Effector memory CD8-positive, alpha-beta T cell (primary cell): ENCODE measurements at regions not wholly inside any gene's neighbourhood (a gene's known extent, or its start where the extent isn't known, plus 50 kb on each side); places are given as distances from the start of the nearest gene placed in this dataset.

ENCODE experiments used
- ATAC-seq: fragments of 150-1000 bp; cut with Tn5 transposase; replicated peaks from 2 replicates; pipeline ENCODE4 v1.10.0; 2021; ENCODE audit warnings: mild to moderate bottlenecking, moderate library complexity
- DNase-seq, 3 experiments: peaks; one replicate each; pipeline ENCODE4 v3.0.0; 2021
- H3K27ac Mint-ChIP-seq, 2 donors: one replicate each; pipeline ENCODE4 v1.8.0; 2022; ENCODE audit warnings: mild to moderate bottlenecking in 2 of 2, mixed read lengths in 2 of 2, moderate library complexity in 2 of 2
- H3K27me3 Mint-ChIP-seq, 2 donors: one replicate each; pipeline ENCODE4 v1.8.0; 2022; ENCODE audit warnings: mixed read lengths in 2 of 2
- H3K36me3 Mint-ChIP-seq: one replicate; pipeline ENCODE4 v1.8.0; 2022; ENCODE audit warnings: mild to moderate bottlenecking, moderate library complexity, mixed read lengths; ENCODE audit not compliant: insufficient read depth
- H3K4me1 Mint-ChIP-seq, 2 donors: one replicate each; pipeline ENCODE4 v1.8.0; 2022; ENCODE audit warnings: low read depth in 2 of 2, mixed read lengths in 2 of 2
- H3K4me3 Mint-ChIP-seq, 2 donors: one replicate each; pipeline ENCODE4 v1.8.0; 2022; ENCODE audit warnings: mild to moderate bottlenecking in 2 of 2, mixed read lengths in 2 of 2, moderate library complexity in 2 of 2
- H3K9me3 Mint-ChIP-seq, 2 donors: one replicate each; pipeline ENCODE4 v1.8.0; 2022; ENCODE audit warnings: mixed read lengths in 2 of 2

GRCh38 chr14:104505085-104506074, 74.2 kb upstream of the C14orf180 start:
- Mint-ChIP-seq H3K9me3 (peaks cover 1 to 9% of the 10 kb centered on the region in 2 donors), H3K4me3 (no peak overlapping the region), H3K36me3 (peaks cover 2% of the 10 kb centered on the region)

GRCh38 chr14:104506461-104507253, 72.9 kb upstream of the C14orf180 start:
- DNase-seq (no peak), ATAC-seq (no peak)
- Mint-ChIP-seq H3K4me1 (no peaks in the 10 kb centered on the region), H3K9me3 (peaks cover 1 to 9% of the 10 kb centered on the region in 2 donors), H3K27ac (no peak overlapping the region), H3K4me3 (no peak overlapping the region), H3K27me3 (peaks cover 21 to 55% of the 10 kb centered on the region in 2 donors), H3K36me3 (peaks cover 2% of the 10 kb centered on the region)

More at GRCh38 chr14:104505085-104506074, 74.2 kb upstream of the C14orf180 start:
- no peak for ATAC-seq
- DNase-seq = no peak
- Mint-ChIP-seq H3K27me3 (peaks cover 21 to 52% of the 10 kb centered on the region in 2 donors), H3K4me1 (no peaks in the 10 kb centered on the region), H3K27ac (no peak overlapping the region)

DNA sequence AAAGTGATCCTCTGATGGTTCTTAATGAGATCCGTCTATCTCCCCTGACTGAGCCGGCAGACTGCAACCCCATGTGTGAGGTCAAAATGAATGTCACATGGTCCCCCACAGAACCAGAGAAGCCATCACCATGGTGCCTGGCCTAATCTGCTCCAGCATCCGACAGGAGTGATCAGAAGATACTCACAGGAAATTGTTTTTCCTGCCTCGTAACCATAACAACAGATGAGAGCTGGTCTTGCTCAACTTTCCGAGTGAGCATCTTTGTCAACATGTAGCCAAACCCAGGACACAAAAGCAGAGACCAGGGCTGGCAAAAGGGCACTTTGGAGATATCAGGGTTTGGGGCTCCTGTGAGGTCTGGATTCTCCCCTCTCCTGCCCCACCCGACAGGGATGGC, 72.1 kb upstream of the C14orf180 start:
- no peaks in the 10 kb centered on the region for H3K4me1 Mint-ChIP-seq
- H3K27ac Mint-ChIP-seq = no peak overlapping the region
- H3K9me3 Mint-ChIP-seq = peaks cover 1% of the 10 kb centered on the region in 2 donors
- no peak for ATAC-seq
- H3K4me3 Mint-ChIP-seq = no peak overlapping the region
- DNase-seq = no peak
- H3K27me3 Mint-ChIP-seq = peaks cover 26 to 63% of the 10 kb centered on the region in 2 donors
- peaks cover 2% of the 10 kb centered on the region for H3K36me3 Mint-ChIP-seq

DNA sequence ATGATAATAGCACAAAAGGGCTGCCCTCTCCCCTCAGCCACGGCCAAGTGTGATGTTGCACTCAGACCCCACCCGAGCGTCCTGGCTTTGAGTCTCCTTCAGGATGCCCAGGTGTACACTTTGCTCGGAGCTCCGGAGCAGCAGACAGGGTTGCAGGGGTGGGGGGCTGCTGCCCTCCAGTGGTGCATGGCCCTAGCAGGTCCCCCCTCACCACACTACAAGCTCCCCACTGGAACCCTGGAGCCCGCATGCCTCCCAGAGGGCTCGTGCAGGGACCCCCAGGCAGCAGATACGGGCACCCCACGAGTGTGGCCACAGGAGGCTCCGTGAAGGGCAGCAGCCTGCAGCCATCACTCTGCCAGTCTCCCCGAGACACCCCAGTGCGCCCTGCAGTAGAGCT, 69.9 kb upstream of the C14orf180 start:
- Mint-ChIP-seq H3K4me1 (no peaks in the 10 kb centered on the region), H3K27ac (no peak overlapping the region), H3K9me3 (no peaks in the 10 kb centered on the region), H3K4me3 (no peak overlapping the region), H3K36me3 (peaks cover 2% of the 10 kb centered on the region), H3K27me3 (peaks cover 27 to 65% of the 10 kb centered on the region in 2 donors)
- ATAC-seq (no peak), DNase-seq (no peak)

DNA sequence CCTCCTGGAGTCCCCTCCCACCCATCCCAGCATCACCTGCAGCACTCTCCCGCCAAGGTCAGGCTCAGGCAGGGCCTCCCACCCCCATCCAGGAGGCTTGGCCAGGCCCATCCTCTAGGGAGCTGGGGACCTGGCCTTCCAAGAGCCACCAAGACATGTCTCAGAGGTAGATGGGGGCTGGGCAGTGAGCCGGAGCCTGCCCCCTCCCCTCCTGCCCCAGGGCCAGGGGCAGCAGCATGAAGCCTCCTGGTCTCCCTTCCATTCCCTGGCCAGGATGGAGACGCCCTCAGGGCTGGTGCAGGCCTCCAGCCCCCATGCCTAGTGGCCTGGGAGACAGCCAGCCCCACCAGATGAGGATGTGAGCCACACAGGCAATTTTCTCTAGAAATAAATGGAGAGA, 69.3 kb upstream of the C14orf180 start:
- no peak for ATAC-seq
- Mint-ChIP-seq H3K27me3 (peaks cover 31 to 65% of the 10 kb centered on the region in 2 donors), H3K27ac (no peak overlapping the region), H3K4me1 (no peaks in the 10 kb centered on the region), H3K36me3 (peaks cover 2% of the 10 kb centered on the region), H3K4me3 (no peak overlapping the region), H3K9me3 (no peaks in the 10 kb centered on the region)
- no peak for DNase-seq

DNA sequence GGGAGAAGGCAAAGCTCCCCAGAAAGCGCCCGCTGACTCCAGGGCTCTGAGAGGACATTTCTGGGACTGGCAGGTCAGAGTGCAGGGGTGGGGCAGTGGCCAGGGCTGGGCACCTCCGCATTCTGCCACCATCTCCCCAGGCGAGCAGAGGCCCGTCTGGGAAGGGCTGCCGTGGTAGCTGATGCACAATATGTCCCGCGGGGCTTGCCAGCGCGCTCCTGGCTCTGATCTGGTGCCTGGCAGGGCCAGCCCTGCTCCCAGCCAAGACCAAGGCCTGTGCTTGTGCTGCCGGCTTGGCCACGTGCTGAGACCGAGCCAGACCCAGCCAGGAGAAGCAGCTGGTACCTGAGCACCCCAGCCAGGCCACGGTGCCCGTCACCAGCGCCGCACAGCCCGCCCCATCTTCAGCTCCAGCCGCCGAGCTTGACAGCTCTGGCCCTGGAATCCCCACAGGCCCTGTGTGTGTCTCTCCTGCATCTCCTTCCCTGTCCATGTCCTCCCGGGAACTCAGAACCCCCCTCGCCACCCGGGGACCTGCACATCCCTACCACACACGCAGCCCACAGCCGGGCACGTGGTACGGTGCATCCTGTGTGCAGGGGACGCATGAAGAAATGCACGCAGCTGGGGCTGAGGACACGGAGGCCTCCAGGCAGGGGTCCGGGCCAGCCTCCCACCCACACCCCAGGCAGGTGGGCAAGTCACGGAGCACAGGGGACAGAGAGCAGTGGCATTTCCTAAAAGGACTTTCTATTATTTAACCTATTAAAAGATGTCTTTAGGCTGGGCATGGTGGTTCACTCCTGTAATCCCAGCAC, 68.6 kb upstream of the C14orf180 start:
- Mint-ChIP-seq H3K4me3 (no peak overlapping the region), H3K27me3 (peaks cover 33 to 62% of the 10 kb centered on the region in 2 donors), H3K4me1 (no peaks in the 10 kb centered on the region), H3K27ac (no peak overlapping the region), H3K36me3 (no peaks in the 10 kb centered on the region), H3K9me3 (no peaks in the 10 kb centered on the region)
- ATAC-seq (no peak), DNase-seq (no peak)

DNA sequence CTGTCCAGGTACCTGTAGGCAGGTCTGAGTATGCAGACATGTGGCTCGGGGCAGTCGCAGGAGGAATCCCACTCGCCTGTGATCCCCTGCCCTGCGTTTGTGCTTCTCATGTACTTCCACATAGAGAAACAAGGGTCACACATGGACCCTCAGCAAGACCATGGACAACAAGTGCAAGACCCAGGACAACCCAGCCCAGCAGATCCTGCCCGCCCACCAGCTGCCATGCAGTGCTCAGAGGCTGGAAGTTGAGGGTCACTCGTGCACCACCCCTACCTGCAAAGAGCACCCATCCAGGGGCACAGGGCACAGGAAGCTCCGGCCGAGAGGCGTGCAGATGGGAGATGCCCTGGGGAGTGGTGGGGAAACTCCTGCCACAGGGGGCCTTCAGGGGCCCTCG, 67.5 kb upstream of the C14orf180 start:
- Mint-ChIP-seq H3K36me3 (no peaks in the 10 kb centered on the region), H3K27ac (no peak overlapping the region)

GRCh38 chr14:104512771-104513640, 66.6 kb upstream of the C14orf180 start:
- Mint-ChIP-seq H3K27ac (no peak overlapping the region), H3K27me3 (peaks cover 22 to 49% of the 10 kb centered on the region in 2 donors), H3K36me3 (no peaks in the 10 kb centered on the region), H3K9me3 (no peaks in the 10 kb centered on the region), H3K4me3 (no peak overlapping the region), H3K4me1 (no peaks in the 10 kb centered on the region)
- DNase-seq (no peak), ATAC-seq (no peak)

More for the DNA sequence above, 67.5 kb upstream of the C14orf180 start:
- Mint-ChIP-seq H3K4me3 (no peak overlapping the region), H3K9me3 (no peaks in the 10 kb centered on the region), H3K27me3 (peaks cover 31 to 51% of the 10 kb centered on the region in 2 donors), H3K4me1 (no peaks in the 10 kb centered on the region)
- DNase-seq (no peak), ATAC-seq (no peak)

GRCh38 chr14:104513641-104514046, 65.9 kb upstream of the C14orf180 start:
- ATAC-seq (no peak), DNase-seq (no peak)
- Mint-ChIP-seq H3K36me3 (no peaks in the 10 kb centered on the region), H3K4me3 (no peak overlapping the region), H3K27ac (no peak overlapping the region), H3K4me1 (no peaks in the 10 kb centered on the region), H3K9me3 (no peaks in the 10 kb centered on the region), H3K27me3 (peaks cover 17 to 47% of the 10 kb centered on the region in 2 donors)

DNA sequence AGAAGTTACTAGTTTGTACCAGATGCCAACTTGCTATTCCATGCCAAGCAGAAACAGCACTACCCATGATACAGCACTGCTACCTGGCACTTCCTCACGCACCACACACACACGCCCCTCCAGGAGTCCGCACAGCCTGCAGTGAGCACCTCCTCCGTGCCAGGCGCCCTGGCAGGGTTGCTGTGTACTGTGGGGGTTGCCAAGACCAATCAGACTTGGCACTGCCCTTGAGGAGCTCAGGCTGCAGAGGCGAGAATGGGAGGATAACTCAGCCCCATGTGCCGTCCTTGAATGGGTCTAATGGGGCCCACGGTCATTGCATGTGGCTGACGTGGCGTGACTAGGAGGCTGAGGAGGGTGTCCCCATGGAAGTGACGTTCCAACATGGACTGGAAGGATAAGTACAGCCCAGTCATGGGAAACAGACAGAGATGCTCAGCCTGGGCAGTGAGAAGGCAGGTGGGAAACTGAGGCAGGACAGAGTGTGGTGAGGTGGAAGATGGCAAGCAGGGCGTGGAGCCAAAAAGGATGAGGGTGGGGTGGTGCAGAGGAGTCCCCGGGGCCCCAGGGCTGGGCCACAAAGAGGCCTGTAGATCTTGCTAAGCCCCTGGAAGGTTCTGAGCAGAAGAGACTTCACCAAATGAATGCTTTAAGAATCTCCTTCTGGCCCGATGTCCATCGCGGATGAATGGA, 65.3 kb upstream of the C14orf180 start:
- H3K9me3 Mint-ChIP-seq = no peaks in the 10 kb centered on the region
- no peak overlapping the region for H3K27ac Mint-ChIP-seq
- DNase-seq (no peak), ATAC-seq (no peak)
- H3K4me3 Mint-ChIP-seq = no peak overlapping the region
- H3K4me1 Mint-ChIP-seq = no peaks in the 10 kb centered on the region
- peaks cover 17 to 47% of the 10 kb centered on the region in 2 donors for H3K27me3 Mint-ChIP-seq
- H3K36me3 Mint-ChIP-seq = no peaks in the 10 kb centered on the region

GRCh38 chr14:104515059-104515810, 64.3 kb upstream of the C14orf180 start:
- Mint-ChIP-seq H3K9me3 (no peaks in the 10 kb centered on the region), H3K36me3 (no peaks in the 10 kb centered on the region), H3K27me3 (peaks cover 17 to 47% of the 10 kb centered on the region in 2 donors), H3K4me1 (no peaks in the 10 kb centered on the region), H3K4me3 (no peak overlapping the region), H3K27ac (no peak overlapping the region)
- no peak for DNase-seq
- no peak for ATAC-seq
